AG04449 (cell line): ENCODE measurements at regions not wholly inside any gene's neighbourhood (a gene's known extent, or its start where the extent isn't known, plus 50 kb on each side); places are given as distances from the start of the nearest gene placed in this dataset.
"Not testable (repeated sequence)": the region's sequence is repeated elsewhere in the genome, so short reads cannot be mapped to it uniquely, and the experiment has no call there.

ENCODE experiments used
- CTCF ChIA-PET: fragments of 350-600 bp; formaldehyde crosslinking; extraction: SDS; loops from one replicate; lab custom pipeline; 2021; ENCODE audit warnings: antibody characterized with exemption; lab: Yijun Ruan, JAX
- POLR2A ChIA-PET: fragments of 400-600, 350-600 bp; formaldehyde crosslinking; extraction: SDS; loops from one replicate; lab custom pipeline; 2020; ENCODE audit warnings: antibody characterized with exemption, inconsistent platforms; lab: Yijun Ruan, JAX
- DNase-seq: peaks from one replicate; pipeline ENCODE4 v3.0.0-alpha.2; 2010; ENCODE audit warnings: low read depth, low spot score
- H3K4me3 ChIP-seq: 2 replicates; pipeline ENCODE4 v1.5.1; 2011; ENCODE audit warnings: low read depth, mild to moderate bottlenecking, control low read depth, low read length
- TF ChIP-seq, protein P1 (sequence below): IDR thresholded peaks from one replicate; pipeline ENCODE4 v1.5.1; 2011; ENCODE audit warnings: mild to moderate bottlenecking, moderate library complexity, low read length, control low read depth, inconsistent platforms; ENCODE audit not compliant: insufficient read depth; ENCODE audit errors: missing control alignments

DNA sequence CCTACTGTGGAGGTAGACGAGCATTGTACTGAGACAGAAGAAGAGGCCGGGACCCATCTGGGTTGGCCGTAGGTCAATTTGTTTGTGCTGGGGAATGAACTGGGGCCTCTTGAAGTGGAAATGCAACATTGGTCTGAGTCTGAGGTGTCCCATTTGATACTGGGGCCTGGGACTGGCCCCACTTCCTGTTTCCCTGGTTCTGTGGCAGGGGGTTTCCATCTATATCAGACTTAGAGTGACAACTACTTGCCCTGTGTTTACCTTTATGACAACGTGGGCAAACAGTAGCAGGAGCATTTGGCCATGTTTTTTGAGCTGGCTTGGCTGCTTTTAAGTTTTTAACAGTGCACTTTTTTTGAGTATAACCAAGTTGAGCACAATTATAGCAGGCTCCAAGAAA, 146.1 kb upstream of the NLGN4Y start:
- POLR2A ChIA-PET: no interaction called here
- CTCF ChIA-PET: no interaction called here
- no peak overlapping the region for H3K4me3 ChIP-seq
- TF ChIP-seq, protein P1, sequence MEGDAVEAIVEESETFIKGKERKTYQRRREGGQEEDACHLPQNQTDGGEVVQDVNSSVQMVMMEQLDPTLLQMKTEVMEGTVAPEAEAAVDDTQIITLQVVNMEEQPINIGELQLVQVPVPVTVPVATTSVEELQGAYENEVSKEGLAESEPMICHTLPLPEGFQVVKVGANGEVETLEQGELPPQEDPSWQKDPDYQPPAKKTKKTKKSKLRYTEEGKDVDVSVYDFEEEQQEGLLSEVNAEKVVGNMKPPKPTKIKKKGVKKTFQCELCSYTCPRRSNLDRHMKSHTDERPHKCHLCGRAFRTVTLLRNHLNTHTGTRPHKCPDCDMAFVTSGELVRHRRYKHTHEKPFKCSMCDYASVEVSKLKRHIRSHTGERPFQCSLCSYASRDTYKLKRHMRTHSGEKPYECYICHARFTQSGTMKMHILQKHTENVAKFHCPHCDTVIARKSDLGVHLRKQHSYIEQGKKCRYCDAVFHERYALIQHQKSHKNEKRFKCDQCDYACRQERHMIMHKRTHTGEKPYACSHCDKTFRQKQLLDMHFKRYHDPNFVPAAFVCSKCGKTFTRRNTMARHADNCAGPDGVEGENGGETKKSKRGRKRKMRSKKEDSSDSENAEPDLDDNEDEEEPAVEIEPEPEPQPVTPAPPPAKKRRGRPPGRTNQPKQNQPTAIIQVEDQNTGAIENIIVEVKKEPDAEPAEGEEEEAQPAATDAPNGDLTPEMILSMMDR: no peak
- no peak for DNase-seq

DNA sequence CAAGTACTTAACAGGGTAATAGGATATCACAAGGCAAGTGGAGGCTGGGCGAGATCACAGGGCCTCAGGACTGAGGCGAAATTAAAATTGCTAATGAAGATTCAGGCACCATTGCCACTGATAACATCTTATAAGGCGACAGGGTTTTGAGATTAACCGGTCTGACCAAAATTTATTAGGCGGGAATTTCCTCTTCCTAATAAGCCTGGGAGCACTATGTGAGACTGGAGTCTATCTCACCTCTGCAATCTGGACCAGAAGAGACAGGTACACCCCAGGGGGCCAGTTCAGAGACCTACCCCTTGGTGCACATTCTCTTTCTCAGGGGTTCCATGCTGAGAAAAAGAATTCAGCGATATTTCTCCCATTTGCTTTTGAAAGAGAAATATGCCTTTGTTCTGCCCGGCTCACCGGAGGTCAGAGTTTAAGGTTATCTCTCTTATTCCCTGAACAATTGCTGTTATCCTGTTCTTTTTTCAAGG, 113.7 kb upstream of the NLGN4Y start:
- CTCF ChIA-PET, H3K4me3 ChIP-seq, POLR2A ChIA-PET, DNase-seq: not testable (repeated sequence)

DNA sequence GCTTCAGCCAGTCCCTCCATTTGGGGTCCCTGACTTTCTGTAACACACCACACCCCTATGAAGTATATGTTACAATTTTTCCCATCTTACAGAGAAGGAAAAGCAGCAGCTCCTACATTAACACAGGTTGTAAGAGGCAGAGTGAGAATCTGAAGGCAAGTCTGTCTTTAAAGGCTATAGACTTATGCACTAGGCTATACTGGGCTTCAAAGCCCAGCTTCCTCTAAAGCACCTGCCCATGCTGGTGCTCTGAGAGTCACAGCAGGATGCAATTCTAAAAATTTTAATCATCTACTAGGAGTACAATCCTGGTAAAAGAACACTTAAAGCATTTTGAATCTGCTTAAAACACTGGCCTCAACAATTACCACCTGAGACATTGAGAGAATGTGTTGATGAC, 113.0 kb upstream of the NLGN4Y start:
- TF ChIP-seq, protein P1: no peak
- DNase-seq: no peak
- ChIA-PET CTCF (no interaction called here), POLR2A (no interaction called here)
- no peak overlapping the region for H3K4me3 ChIP-seq

DNA sequence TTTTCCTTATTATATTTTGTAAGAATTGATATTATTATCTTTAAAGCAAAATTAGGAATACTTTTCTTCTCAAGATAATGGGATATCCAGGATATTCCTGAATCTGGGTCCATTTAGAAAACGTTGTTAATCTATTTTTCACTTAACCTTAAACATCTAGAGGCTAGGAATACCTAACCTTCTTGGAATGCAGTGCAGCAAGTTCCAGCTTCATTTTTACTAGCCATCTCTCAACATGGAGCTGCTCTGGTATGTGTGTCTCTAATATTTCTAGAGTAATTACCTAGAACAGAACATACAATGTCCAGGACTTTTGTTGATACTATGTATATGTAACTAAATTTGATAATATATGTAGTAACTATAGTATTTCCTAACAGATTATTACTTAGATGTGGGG, 87.8 kb upstream of the NLGN4Y start:
- TF ChIP-seq, protein P1: no peak
- H3K4me3 ChIP-seq: no peak overlapping the region
- no peak for DNase-seq
- ChIA-PET POLR2A (no interaction called here), CTCF (no interaction called here)

GRCh38 chrY:14437626-14438025, 86.7 kb upstream of the NLGN4Y start:
- TF ChIP-seq, protein P1: no peak
- POLR2A ChIA-PET: no interaction called here
- CTCF ChIA-PET: no interaction called here
- DNase-seq: no peak
- no peak overlapping the region for H3K4me3 ChIP-seq

GRCh38 chrY:14438395-14438794, 85.9 kb upstream of the NLGN4Y start:
- POLR2A ChIA-PET: no interaction called here
- CTCF ChIA-PET: no interaction called here
- no peak overlapping the region for H3K4me3 ChIP-seq
- no peak for DNase-seq
- TF ChIP-seq, protein P1: no peak

GRCh38 chrY:14444550-14444949, 79.8 kb upstream of the NLGN4Y start:
- no peak overlapping the region for H3K4me3 ChIP-seq
- TF ChIP-seq, protein P1: no peak
- ChIA-PET POLR2A (no interaction called here), CTCF (no interaction called here)
- DNase-seq: no peak
